Keratinocyte (primary cell): ENCODE measurements at regions not wholly inside any gene's neighbourhood (a gene's known extent, or its start where the extent isn't known, plus 50 kb on each side); places are given as distances from the start of the nearest gene placed in this dataset.

ENCODE experiments used
- DNase-seq: peaks from one replicate; pipeline ENCODE4 v3.0.0-alpha.2; 2011; ENCODE audit warnings: low read depth, missing footprints, low spot score
- FAIRE-seq: peaks from 2 replicates; lab custom pipeline; 2011; peaks lifted over from hg19 to GRCh38; lab: Jason Lieb, UNC
- H2AFZ ChIP-seq: 2 replicates; pipeline ENCODE4 v1.6.0; 2012; ENCODE audit warnings: low read length, control low read depth, inconsistent platforms; ENCODE audit not compliant: control insufficient read depth
- H3K27ac ChIP-seq: 2 replicates; pipeline ENCODE4 v1.5.1; 2011; ENCODE audit warnings: low read length; ENCODE audit not compliant: control insufficient read depth, insufficient read depth
- H3K27me3 ChIP-seq: 3 replicates; pipeline ENCODE4 v1.6.0; 2011; ENCODE audit warnings: low read length; ENCODE audit not compliant: control insufficient read depth, insufficient read depth; ENCODE audit errors: extremely low read depth
- H3K36me3 ChIP-seq, 2 experiments: 2 replicates in 1 of 2; 3 replicates in 1 of 2; pipeline ENCODE4 v1.5.1; 2011; ENCODE audit warnings: low read length in 2 of 2, mild to moderate bottlenecking in 1 of 2; ENCODE audit not compliant: control insufficient read depth in 2 of 2, insufficient read depth in 2 of 2; ENCODE audit errors: extremely low read depth in 1 of 2
- H3K4me1 ChIP-seq: 3 replicates; pipeline ENCODE4 v1.5.1; 2011; ENCODE audit warnings: low read length; ENCODE audit not compliant: control insufficient read depth, insufficient read depth; ENCODE audit errors: extremely low read depth
- H3K4me2 ChIP-seq: 3 replicates; pipeline ENCODE4 v1.6.0; 2011; ENCODE audit warnings: low read depth, low read length; ENCODE audit not compliant: control insufficient read depth, insufficient read depth; ENCODE audit errors: extremely low read depth
- H3K4me3 ChIP-seq, 3 experiments: fragments of 200-600 bp in 1 of 3; sonication (generic) in 1 of 3; 2 replicates in 2 of 3; 3 replicates in 1 of 3; pipeline ENCODE4 v1.5.1; 2011 to 2016; ENCODE audit warnings: low read length in 3 of 3, mild to moderate bottlenecking in 3 of 3, control low read depth in 2 of 3, inconsistent platforms in 1 of 3, low read depth in 1 of 3, mixed read lengths in 1 of 3, mixed run types in 1 of 3, moderate library complexity in 1 of 3; ENCODE audit not compliant: control insufficient read depth in 2 of 3, insufficient read depth in 2 of 3; ENCODE audit errors: extremely low read depth in 1 of 3
- H3K79me2 ChIP-seq: 2 replicates; pipeline ENCODE4 v1.6.0; 2012; ENCODE audit warnings: low read length; ENCODE audit not compliant: control insufficient read depth, insufficient read depth
- H3K9ac ChIP-seq: 3 replicates; pipeline ENCODE4 v1.6.0; 2011; ENCODE audit warnings: low read length; ENCODE audit not compliant: control insufficient read depth, insufficient read depth; ENCODE audit errors: extremely low read depth
- H3K9me1 ChIP-seq: 3 replicates; pipeline ENCODE4 v1.6.0; 2011; ENCODE audit warnings: low read length; ENCODE audit not compliant: control insufficient read depth, insufficient read depth; ENCODE audit errors: extremely low read depth
- H3K9me3 ChIP-seq: 2 replicates; pipeline ENCODE4 v1.5.1; 2012; ENCODE audit warnings: low read depth, low read length; ENCODE audit not compliant: control insufficient read depth
- H4K20me1 ChIP-seq: 3 replicates; pipeline ENCODE4 v1.6.0; 2011; ENCODE audit warnings: low read length; ENCODE audit not compliant: control insufficient read depth, insufficient read depth; ENCODE audit errors: extremely low read depth
- CTCF ChIP-seq, 3 experiments: IDR thresholded peaks in 1 of 3; conservative IDR thresholded peaks in 1 of 3; optimal IDR thresholded peaks in 1 of 3; 2 replicates in 2 of 3; 3 replicates in 1 of 3; pipeline versions ENCODE3 to v1.5.1; 2011; ENCODE audit warnings: low read length in 3 of 3, mild to moderate bottlenecking in 3 of 3, moderate library complexity in 2 of 3, control low read depth in 1 of 3, inconsistent platforms in 1 of 3; ENCODE audit not compliant: insufficient read depth in 2 of 3; ENCODE audit errors: extremely low read depth in 1 of 3
- EZH2 ChIP-seq: IDR thresholded peaks from one replicate; pipeline ENCODE4 v1.6.1; 2012; ENCODE audit warnings: inconsistent platforms, mild to moderate bottlenecking, low read length, moderate library complexity
- dilution Hi-C: fragments of 300-500 bp; cut with MboI; formaldehyde crosslinking; loops from one replicate; pipeline ENCODE4 v1.7.0; 2020; ENCODE audit warnings: low sequenced_read_pairs; ENCODE audit not compliant: extremely low pct_ligation_motif_present

DNA sequence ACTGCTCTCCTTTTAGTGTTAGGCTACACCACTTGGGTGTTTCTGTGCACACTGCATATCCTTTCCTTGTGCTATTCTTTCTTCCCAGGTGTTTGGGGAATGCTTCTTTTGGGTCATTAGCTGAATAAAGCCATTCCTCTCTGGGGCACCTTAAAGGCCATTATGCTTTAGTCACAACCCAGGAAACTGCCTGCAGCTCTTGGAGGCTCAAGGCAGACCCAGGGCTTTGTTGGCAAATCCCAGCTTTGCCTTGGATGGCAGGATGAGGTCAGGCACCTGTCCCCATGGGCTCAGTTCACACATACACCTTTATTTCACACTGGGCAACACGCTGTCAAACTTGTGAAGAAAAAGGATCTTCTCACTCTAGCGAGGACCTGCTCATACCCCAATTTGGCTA is 460.6 kb downstream of the CCSER2 start:
- Histone ChIP-seq H3K9me3 (no peaks in the 10 kb centered on the region), H3K36me3 (no peaks in the 10 kb centered on the region), H3K4me2 (no peak overlapping the region), H2AFZ (no peak overlapping the region), H3K27ac (no peak overlapping the region), H3K9me1 (no peaks in the 10 kb centered on the region), H3K9ac (no peak overlapping the region), H3K4me3 (no peak overlapping the region), H3K4me1 (no peaks in the 10 kb centered on the region), H3K27me3 (no peaks in the 10 kb centered on the region), H4K20me1 (no peaks in the 10 kb centered on the region), H3K79me2 (no peaks in the 10 kb centered on the region)
- no peak for DNase-seq
- TF ChIP-seq EZH2 (no peak), CTCF (optimal IDR thresholded peaks at IDR 0.05 in 1 of 3, IDR thresholded peaks at IDR 0.05 in 1 of 3, conservative IDR thresholded peaks at IDR 0.05 in 1 of 3; ENCODE audit: extremely low read depth in 1 of 3, insufficient read depth in 2 of 3, low read length in 3 of 3) (no peak)
- dilution Hi-C loops = no loop called here
- no peak for FAIRE-seq

GRCh38 chr10:84798312-84798711 is 469.9 kb downstream of the CCSER2 start:
- H3K79me2 ChIP-seq = no peaks in the 10 kb centered on the region
- no peak for FAIRE-seq

More at GRCh38 chr10:84798312-84798711, 469.9 kb downstream of the CCSER2 start:
- TF ChIP-seq EZH2 (no peak), CTCF (optimal IDR thresholded peaks at IDR 0.05 in 1 of 3, IDR thresholded peaks at IDR 0.05 in 1 of 3, conservative IDR thresholded peaks at IDR 0.05 in 1 of 3; ENCODE audit: extremely low read depth in 1 of 3, insufficient read depth in 2 of 3, low read length in 3 of 3) (no peak)
- H3K9ac ChIP-seq = no peak overlapping the region
- H4K20me1 ChIP-seq = no peaks in the 10 kb centered on the region
- H3K36me3 ChIP-seq = no peaks in the 10 kb centered on the region
- H2AFZ ChIP-seq = no peak overlapping the region
- no peak overlapping the region for H3K4me2 ChIP-seq
- no peak overlapping the region for H3K27ac ChIP-seq
- H3K9me3 ChIP-seq = no peaks in the 10 kb centered on the region
- no peaks in the 10 kb centered on the region for H3K4me1 ChIP-seq
- dilution Hi-C loops = no loop called here
- H3K9me1 ChIP-seq = no peaks in the 10 kb centered on the region
- no peak overlapping the region for H3K4me3 ChIP-seq
- H3K27me3 ChIP-seq = no peaks in the 10 kb centered on the region
- no peak for DNase-seq
